Calu3 (cell line): ENCODE measurements at regions not wholly inside any gene's neighbourhood (a gene's known extent, or its start where the extent isn't known, plus 50 kb on each side); places are given as distances from the start of the nearest gene placed in this dataset.

Experiments used
- BruUV-seq: library from RNA; stranded (reverse); fragments of 400-500 nt; replicated peaks from 2 replicates; lab custom pipeline; 2021; lab: Mats Ljungman, UMichigan
- CTCF ChIA-PET: fragments of 300-600 bp; sonication (Branson Sonifier 250); formaldehyde crosslinking; loops from one replicate; lab custom pipeline; 2022; ENCODE audit warnings: antibody characterized with exemption; lab: Charles Lee
- DNase-seq: peaks from one replicate; pipeline ENCODE4 v3.0.0; 2022
- H3K27ac Mint-ChIP-seq: one replicate; pipeline ENCODE4 v1.8.0; 2022; ENCODE audit warnings: mixed read lengths; ENCODE audit not compliant: unreplicated experiment
- H3K27me3 Mint-ChIP-seq: one replicate; pipeline ENCODE4 v1.8.0; 2022; ENCODE audit warnings: mixed read lengths; ENCODE audit not compliant: unreplicated experiment
- H3K36me3 Mint-ChIP-seq: one replicate; pipeline ENCODE4 v1.8.0; 2022; ENCODE audit warnings: mild to moderate bottlenecking, moderate library complexity, mixed read lengths; ENCODE audit not compliant: insufficient read depth, unreplicated experiment
- H3K4me1 Mint-ChIP-seq: one replicate; pipeline ENCODE4 v1.8.0; 2022; ENCODE audit warnings: mild to moderate bottlenecking, low read depth, mixed read lengths; ENCODE audit not compliant: unreplicated experiment
- H3K4me3 Mint-ChIP-seq: one replicate; pipeline ENCODE4 v1.8.0; 2022; ENCODE audit warnings: mild to moderate bottlenecking, low read depth, moderate library complexity, mixed read lengths; ENCODE audit not compliant: unreplicated experiment
- H3K9me3 Mint-ChIP-seq: one replicate; pipeline ENCODE4 v1.8.0; 2022; ENCODE audit warnings: low read depth, mixed read lengths; ENCODE audit not compliant: unreplicated experiment
- intact Hi-C: fragments of 100-400 bp; cut with micrococcal nuclease; formaldehyde crosslinking; loops from one replicate; pipeline ENCODE4 v1.10.0; 2022; ENCODE audit not compliant: unreplicated experiment
- TF ChIP-seq, protein P1 (sequence below): fragments of 200-600 bp; IDR thresholded peaks from one replicate; pipeline ENCODE4 v1.8.0; 2022; ENCODE audit warnings: antibody characterized with exemption; ENCODE audit not compliant: unreplicated experiment

DNA sequence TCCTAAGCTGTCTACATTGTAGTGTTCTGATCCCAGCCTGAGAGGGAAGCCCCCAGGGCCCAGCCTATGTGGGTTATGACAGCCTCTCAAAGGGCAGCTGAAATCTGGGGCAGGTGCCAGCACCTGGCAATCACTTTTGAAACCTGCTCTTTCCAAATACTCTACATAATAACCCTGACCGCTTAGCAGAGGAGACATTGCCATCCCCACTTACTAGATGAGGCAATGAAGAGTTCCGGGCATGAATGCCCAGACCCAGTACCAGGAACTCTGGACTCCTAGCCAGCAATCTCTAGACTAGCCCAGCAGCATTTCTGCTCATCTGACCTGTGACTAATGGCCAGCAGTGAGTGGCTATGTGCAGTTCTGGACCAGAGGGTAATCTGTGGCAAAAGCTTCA is 412.4 kb upstream of the CADM1 start:
- BruUV-seq = no TSS peak
- Mint-ChIP-seq H3K27me3 (no peaks in the 10 kb centered on the region), H3K36me3 (no peaks in the 10 kb centered on the region), H3K27ac (no peak overlapping the region), H3K4me1 (no peaks in the 10 kb centered on the region), H3K9me3 (peaks cover 7% of the 10 kb centered on the region), H3K4me3 (no peak overlapping the region)
- DNase-seq = no peak
- TF ChIP-seq, protein P1, sequence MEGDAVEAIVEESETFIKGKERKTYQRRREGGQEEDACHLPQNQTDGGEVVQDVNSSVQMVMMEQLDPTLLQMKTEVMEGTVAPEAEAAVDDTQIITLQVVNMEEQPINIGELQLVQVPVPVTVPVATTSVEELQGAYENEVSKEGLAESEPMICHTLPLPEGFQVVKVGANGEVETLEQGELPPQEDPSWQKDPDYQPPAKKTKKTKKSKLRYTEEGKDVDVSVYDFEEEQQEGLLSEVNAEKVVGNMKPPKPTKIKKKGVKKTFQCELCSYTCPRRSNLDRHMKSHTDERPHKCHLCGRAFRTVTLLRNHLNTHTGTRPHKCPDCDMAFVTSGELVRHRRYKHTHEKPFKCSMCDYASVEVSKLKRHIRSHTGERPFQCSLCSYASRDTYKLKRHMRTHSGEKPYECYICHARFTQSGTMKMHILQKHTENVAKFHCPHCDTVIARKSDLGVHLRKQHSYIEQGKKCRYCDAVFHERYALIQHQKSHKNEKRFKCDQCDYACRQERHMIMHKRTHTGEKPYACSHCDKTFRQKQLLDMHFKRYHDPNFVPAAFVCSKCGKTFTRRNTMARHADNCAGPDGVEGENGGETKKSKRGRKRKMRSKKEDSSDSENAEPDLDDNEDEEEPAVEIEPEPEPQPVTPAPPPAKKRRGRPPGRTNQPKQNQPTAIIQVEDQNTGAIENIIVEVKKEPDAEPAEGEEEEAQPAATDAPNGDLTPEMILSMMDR = no peak
- intact Hi-C loops = no loop called here
- CTCF ChIA-PET = no interaction called here

DNA sequence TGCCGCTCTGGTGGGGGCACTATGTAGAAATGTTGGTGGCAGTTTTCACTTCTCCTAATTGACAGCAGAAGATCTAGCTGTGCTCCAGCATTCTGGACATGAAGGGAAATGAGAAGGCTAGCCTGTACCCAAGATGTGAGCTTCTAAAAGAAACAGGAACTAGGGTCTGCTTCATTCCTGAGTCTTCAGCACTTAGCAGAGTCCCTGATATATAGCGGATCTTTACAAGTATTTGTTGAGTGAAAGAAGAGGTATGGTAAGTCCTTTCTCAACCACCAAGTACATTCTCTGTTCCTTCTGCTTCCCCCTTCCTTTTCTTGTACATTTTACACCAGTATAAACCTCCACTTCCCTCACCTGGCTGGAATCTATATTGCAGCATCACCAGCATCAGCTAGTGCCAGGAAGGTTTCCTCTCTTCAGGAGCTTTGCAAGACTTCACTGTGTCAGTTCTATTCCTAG is 408.3 kb upstream of the CADM1 start:
- no peak overlapping the region for H3K4me3 Mint-ChIP-seq
- no TSS peak for BruUV-seq
- intact Hi-C loops = no loop called here
- H3K36me3 Mint-ChIP-seq = no peaks in the 10 kb centered on the region
- H3K9me3 Mint-ChIP-seq = peaks cover 4% of the 10 kb centered on the region
- H3K27ac Mint-ChIP-seq = no peak overlapping the region
- CTCF ChIA-PET = no interaction called here
- no peak for DNase-seq
- TF ChIP-seq, protein P1 = no peak
- no peaks in the 10 kb centered on the region for H3K4me1 Mint-ChIP-seq
- H3K27me3 Mint-ChIP-seq = no peaks in the 10 kb centered on the region

DNA sequence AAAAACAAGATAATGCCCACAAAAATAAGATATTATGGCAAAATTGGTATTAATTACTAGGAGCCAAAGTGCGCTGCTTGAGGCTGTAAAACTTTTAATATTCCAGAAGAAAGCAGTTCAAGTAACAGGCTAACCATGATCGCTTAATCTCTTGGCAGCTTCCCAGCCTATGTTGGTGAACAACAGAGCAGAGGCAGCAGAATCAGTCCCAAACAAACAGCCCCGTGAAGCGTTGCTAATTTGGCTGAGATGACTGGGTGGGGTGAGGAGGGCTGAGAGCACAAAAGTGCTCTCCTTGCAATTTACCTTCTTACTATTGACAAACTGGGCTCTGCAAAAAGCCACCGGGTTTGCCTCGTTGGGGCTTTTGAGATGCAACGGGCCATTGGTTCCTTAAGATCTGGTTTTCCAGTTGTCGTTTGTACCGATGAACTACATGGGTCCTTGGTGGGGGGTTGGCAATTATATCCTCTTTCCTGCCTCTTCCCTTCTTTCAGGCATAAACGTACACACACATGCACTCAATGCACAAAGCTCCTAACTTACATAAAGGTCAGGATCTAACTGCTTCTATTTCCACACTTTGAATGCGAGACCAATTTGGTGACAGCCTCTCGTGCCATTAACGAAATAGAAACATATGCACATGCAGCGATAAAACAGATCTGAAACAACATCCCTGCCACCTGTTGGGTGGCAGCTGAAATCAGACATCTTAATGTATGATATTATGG is 407.6 kb upstream of the CADM1 start:
- CTCF ChIA-PET = no interaction called here
- TF ChIP-seq, protein P1 = no peak
- BruUV-seq = no TSS peak
- intact Hi-C loops = no loop called here
- Mint-ChIP-seq H3K9me3 (peaks cover 6% of the 10 kb centered on the region), H3K36me3 (no peaks in the 10 kb centered on the region), H3K27me3 (no peaks in the 10 kb centered on the region), H3K27ac (no peak overlapping the region), H3K4me1 (no peaks in the 10 kb centered on the region), H3K4me3 (no peak overlapping the region)
- DNase-seq = no peak

DNA sequence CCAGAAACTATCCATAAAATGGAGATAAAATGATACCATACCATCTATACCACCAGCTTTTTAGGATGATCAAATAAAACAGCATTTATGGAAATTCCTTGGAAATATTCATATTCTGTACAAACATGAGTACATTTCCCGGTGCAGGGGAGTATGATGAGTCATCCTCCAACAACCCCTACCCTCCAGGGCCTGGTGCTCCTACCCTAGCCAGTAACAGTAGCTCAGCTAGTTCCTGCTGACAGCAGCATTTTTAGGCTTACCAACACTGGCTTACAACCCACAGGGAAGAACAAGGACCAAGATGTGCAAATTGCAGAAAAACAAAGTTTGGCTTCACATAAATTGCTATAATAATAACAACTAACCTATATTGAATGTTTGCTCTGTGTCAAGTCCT is 406.2 kb upstream of the CADM1 start:
- CTCF ChIA-PET = interaction anchor here (0.6 kb wide), 1 partner anchor 261 kb away, joined by 7 read pairs; no protein-coding TSS in a partner anchor
- TF ChIP-seq, protein P1 = no peak
- H3K4me3 Mint-ChIP-seq = no peak overlapping the region
- H3K27ac Mint-ChIP-seq = no peak overlapping the region
- H3K4me1 Mint-ChIP-seq = no peaks in the 10 kb centered on the region
- BruUV-seq = no TSS peak
- H3K36me3 Mint-ChIP-seq = no peaks in the 10 kb centered on the region
- intact Hi-C loops = no loop called here
- H3K9me3 Mint-ChIP-seq = peaks cover 5% of the 10 kb centered on the region
- H3K27me3 Mint-ChIP-seq = no peaks in the 10 kb centered on the region
- DNase-seq = no peak
